ENCODE measurements at regions not wholly inside any gene's neighbourhood (a gene's known extent, or its start where the extent isn't known, plus 50 kb on each side); places are given as distances from the start of the nearest gene placed in this dataset.
"Not testable (repeated sequence)": the region's sequence is repeated elsewhere in the genome, so short reads cannot be mapped to it uniquely, and the experiment has no call there.

DNA sequence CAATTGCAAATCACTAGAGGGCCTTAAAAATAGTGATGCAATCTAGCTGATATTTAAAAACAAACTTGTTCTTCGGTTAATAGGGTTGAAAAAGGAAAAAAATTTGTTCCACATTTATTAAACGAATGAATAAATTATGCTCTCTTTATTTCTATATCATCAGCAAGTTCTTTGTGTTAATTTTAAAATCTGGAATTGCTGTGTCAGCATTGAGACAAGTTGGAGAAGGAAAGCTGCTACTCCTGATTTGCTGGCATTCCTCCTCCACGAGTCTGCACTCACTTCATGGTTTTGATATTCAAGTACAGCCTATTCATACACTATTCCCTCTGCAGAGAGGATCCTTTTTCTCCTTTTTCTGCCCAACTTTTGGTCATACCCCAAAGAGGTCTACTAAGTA, 117.6 kb downstream of the MRPL39 start:
- H3K4me3 ChIP-seq (ENCODE audit: insufficient read depth, low read length): no peak overlapping the region
- no peaks in the 10 kb centered on the region for H3K9me3 ChIP-seq (ENCODE audit: low read depth, low read length)
- no peak for DNase-seq (ENCODE audit: insufficient read length, low spot score, missing footprints)
- H3K4me2 ChIP-seq (ENCODE audit: insufficient read depth, low read length): no peak overlapping the region
- no peaks in the 10 kb centered on the region for H3K79me2 ChIP-seq (ENCODE audit: insufficient read depth, low read length)
- no peaks in the 10 kb centered on the region for H3K36me3 ChIP-seq (ENCODE audit: insufficient read depth, low read length)
- no peak overlapping the region for H3K27ac ChIP-seq (ENCODE audit: low read depth, low read length)
- no peak for TF ChIP-seq CTCF (IDR thresholded peaks at IDR 0.05; ENCODE audit: extremely low read depth, low read depth, low read length)
- no peaks in the 10 kb centered on the region for H4K20me1 ChIP-seq (ENCODE audit: insufficient read depth, low read length)
- no peak overlapping the region for H2AFZ ChIP-seq (ENCODE audit: low read length)
- H3K4me1 ChIP-seq (ENCODE audit: insufficient read depth, low read length): no peaks in the 10 kb centered on the region
- H3K27me3 ChIP-seq (ENCODE audit: insufficient read depth, low read length): no peaks in the 10 kb centered on the region

GRCh38 chr21:25487046-25487594, 120.2 kb downstream of the MRPL39 start:
- DNase-seq (ENCODE audit: insufficient read length, low spot score, missing footprints): no peak
- no peak for TF ChIP-seq CTCF (IDR thresholded peaks at IDR 0.05; ENCODE audit: extremely low read depth, low read depth, low read length)

GRCh38 chr21:25485914-25486313, 121.4 kb downstream of the MRPL39 start:
- no peak for DNase-seq (ENCODE audit: insufficient read length, low spot score, missing footprints)
- Histone ChIP-seq H3K79me2 (ENCODE audit: insufficient read depth, low read length) (no peaks in the 10 kb centered on the region), H4K20me1 (ENCODE audit: insufficient read depth, low read length) (no peaks in the 10 kb centered on the region), H3K36me3 (ENCODE audit: insufficient read depth, low read length) (no peaks in the 10 kb centered on the region), H2AFZ (ENCODE audit: low read length) (no peak overlapping the region), H3K27ac (ENCODE audit: low read depth, low read length) (no peak overlapping the region), H3K27me3 (ENCODE audit: insufficient read depth, low read length) (no peaks in the 10 kb centered on the region), H3K4me1 (ENCODE audit: insufficient read depth, low read length) (no peaks in the 10 kb centered on the region), H3K4me3 (ENCODE audit: insufficient read depth, low read length) (no peak overlapping the region), H3K9me3 (ENCODE audit: low read depth, low read length) (no peaks in the 10 kb centered on the region), H3K4me2 (ENCODE audit: insufficient read depth, low read length) (no peak overlapping the region)
- no peak for TF ChIP-seq CTCF (IDR thresholded peaks at IDR 0.05; ENCODE audit: extremely low read depth, low read depth, low read length)

More at GRCh38 chr21:25487046-25487594, 120.2 kb downstream of the MRPL39 start:
- Histone ChIP-seq H3K36me3 (ENCODE audit: insufficient read depth, low read length) (no peaks in the 10 kb centered on the region), H3K9me3 (ENCODE audit: low read depth, low read length) (no peaks in the 10 kb centered on the region), H3K4me2 (ENCODE audit: insufficient read depth, low read length) (no peak overlapping the region), H3K27ac (ENCODE audit: low read depth, low read length) (no peak overlapping the region), H4K20me1 (ENCODE audit: insufficient read depth, low read length) (no peaks in the 10 kb centered on the region), H2AFZ (ENCODE audit: low read length) (no peak overlapping the region), H3K4me1 (ENCODE audit: insufficient read depth, low read length) (no peaks in the 10 kb centered on the region), H3K27me3 (ENCODE audit: insufficient read depth, low read length) (no peaks in the 10 kb centered on the region), H3K79me2 (ENCODE audit: insufficient read depth, low read length) (no peaks in the 10 kb centered on the region), H3K4me3 (ENCODE audit: insufficient read depth, low read length) (no peak overlapping the region)

DNA sequence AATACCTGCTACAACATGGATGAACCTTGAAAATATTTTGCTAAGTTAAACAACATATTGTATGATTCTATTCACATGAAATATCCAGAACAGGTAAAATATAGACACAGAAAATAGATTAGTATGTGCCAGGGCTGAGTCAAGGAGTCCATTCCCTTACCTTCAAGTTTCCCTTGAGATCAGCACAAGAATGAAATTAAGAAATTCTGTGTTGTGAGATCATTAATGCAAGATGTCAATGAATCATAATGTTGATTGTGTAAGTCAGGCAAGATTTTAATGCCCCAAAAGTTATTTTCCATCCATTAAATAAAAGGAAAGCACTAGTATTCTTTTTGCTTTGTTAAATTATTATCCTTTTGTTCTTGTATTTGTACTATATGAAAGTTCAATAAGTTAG, 139.4 kb downstream of the MRPL39 start:
- H3K27me3 ChIP-seq (ENCODE audit: insufficient read depth, low read length): no peaks in the 10 kb centered on the region
- no peak overlapping the region for H3K27ac ChIP-seq (ENCODE audit: low read depth, low read length)
- no peak for TF ChIP-seq CTCF (IDR thresholded peaks at IDR 0.05; ENCODE audit: extremely low read depth, low read depth, low read length)
- no peak overlapping the region for H3K4me3 ChIP-seq (ENCODE audit: insufficient read depth, low read length)
- H3K79me2 ChIP-seq (ENCODE audit: insufficient read depth, low read length): no peaks in the 10 kb centered on the region
- H3K9me3 ChIP-seq (ENCODE audit: low read depth, low read length): no peaks in the 10 kb centered on the region
- DNase-seq (ENCODE audit: insufficient read length, low spot score, missing footprints): no peak
- no peak overlapping the region for H2AFZ ChIP-seq (ENCODE audit: low read length)
- no peaks in the 10 kb centered on the region for H3K36me3 ChIP-seq (ENCODE audit: insufficient read depth, low read length)
- H3K4me1 ChIP-seq (ENCODE audit: insufficient read depth, low read length): no peaks in the 10 kb centered on the region
- H4K20me1 ChIP-seq (ENCODE audit: insufficient read depth, low read length): no peaks in the 10 kb centered on the region
- H3K4me2 ChIP-seq (ENCODE audit: insufficient read depth, low read length): no peak overlapping the region

DNA sequence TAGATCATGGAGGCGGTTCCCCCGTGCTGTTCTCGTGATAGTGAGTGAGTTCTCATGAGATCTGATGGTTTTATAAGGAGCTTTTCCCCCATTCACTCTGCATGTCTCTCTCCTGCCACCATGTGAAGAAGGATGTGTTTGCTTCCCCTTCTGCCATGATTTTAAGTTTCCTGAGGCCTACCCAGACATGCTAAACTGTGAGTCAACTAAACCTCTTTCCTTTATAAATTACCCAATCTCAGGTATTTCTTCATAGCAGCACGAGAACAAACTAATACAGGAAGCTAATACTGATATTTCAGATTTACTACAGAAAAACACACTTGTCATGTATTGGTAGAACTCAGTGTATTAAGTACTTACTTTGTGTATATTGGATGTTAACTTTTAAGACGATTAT, 140.2 kb downstream of the MRPL39 start:
- H3K27ac ChIP-seq (ENCODE audit: low read depth, low read length); H2AFZ ChIP-seq (ENCODE audit: low read length); H3K36me3 ChIP-seq (ENCODE audit: insufficient read depth, low read length); H3K9me3 ChIP-seq (ENCODE audit: low read depth, low read length); H4K20me1 ChIP-seq (ENCODE audit: insufficient read depth, low read length); H3K4me2 ChIP-seq (ENCODE audit: insufficient read depth, low read length); H3K4me3 ChIP-seq (ENCODE audit: insufficient read depth, low read length); H3K79me2 ChIP-seq (ENCODE audit: insufficient read depth, low read length); DNase-seq (ENCODE audit: insufficient read length, low spot score, missing footprints); H3K4me1 ChIP-seq (ENCODE audit: insufficient read depth, low read length); H3K27me3 ChIP-seq (ENCODE audit: insufficient read depth, low read length): not testable (repeated sequence)
